Keratinocyte (primary cell): ENCODE measurements at regions not wholly inside any gene's neighbourhood (a gene's known extent, or its start where the extent isn't known, plus 50 kb on each side); places are given as distances from the start of the nearest gene placed in this dataset.

Experiments used
- DNase-seq: peaks from one replicate; pipeline ENCODE4 v3.0.0-alpha.2; 2011; ENCODE audit warnings: low read depth, missing footprints, low spot score
- FAIRE-seq: peaks from 2 replicates; lab custom pipeline; 2011; peaks lifted over from hg19 to GRCh38; lab: Jason Lieb, UNC
- H2AFZ ChIP-seq: 2 replicates; pipeline ENCODE4 v1.6.0; 2012; ENCODE audit warnings: low read length, control low read depth, inconsistent platforms; ENCODE audit not compliant: control insufficient read depth
- H3K27ac ChIP-seq: 2 replicates; pipeline ENCODE4 v1.5.1; 2011; ENCODE audit warnings: low read length; ENCODE audit not compliant: control insufficient read depth, insufficient read depth
- H3K27me3 ChIP-seq: 3 replicates; pipeline ENCODE4 v1.6.0; 2011; ENCODE audit warnings: low read length; ENCODE audit not compliant: control insufficient read depth, insufficient read depth; ENCODE audit errors: extremely low read depth
- H3K36me3 ChIP-seq, 2 experiments: 2 replicates in 1 of 2; 3 replicates in 1 of 2; pipeline ENCODE4 v1.5.1; 2011; ENCODE audit warnings: low read length in 2 of 2, mild to moderate bottlenecking in 1 of 2; ENCODE audit not compliant: control insufficient read depth in 2 of 2, insufficient read depth in 2 of 2; ENCODE audit errors: extremely low read depth in 1 of 2
- H3K4me1 ChIP-seq: 3 replicates; pipeline ENCODE4 v1.5.1; 2011; ENCODE audit warnings: low read length; ENCODE audit not compliant: control insufficient read depth, insufficient read depth; ENCODE audit errors: extremely low read depth
- H3K4me2 ChIP-seq: 3 replicates; pipeline ENCODE4 v1.6.0; 2011; ENCODE audit warnings: low read depth, low read length; ENCODE audit not compliant: control insufficient read depth, insufficient read depth; ENCODE audit errors: extremely low read depth
- H3K4me3 ChIP-seq, 3 experiments: fragments of 200-600 bp in 1 of 3; sonication (generic) in 1 of 3; 2 replicates in 2 of 3; 3 replicates in 1 of 3; pipeline ENCODE4 v1.5.1; 2011 to 2016; ENCODE audit warnings: low read length in 3 of 3, mild to moderate bottlenecking in 3 of 3, control low read depth in 2 of 3, inconsistent platforms in 1 of 3, low read depth in 1 of 3, mixed read lengths in 1 of 3, mixed run types in 1 of 3, moderate library complexity in 1 of 3; ENCODE audit not compliant: control insufficient read depth in 2 of 3, insufficient read depth in 2 of 3; ENCODE audit errors: extremely low read depth in 1 of 3
- H3K79me2 ChIP-seq: 2 replicates; pipeline ENCODE4 v1.6.0; 2012; ENCODE audit warnings: low read length; ENCODE audit not compliant: control insufficient read depth, insufficient read depth
- H3K9ac ChIP-seq: 3 replicates; pipeline ENCODE4 v1.6.0; 2011; ENCODE audit warnings: low read length; ENCODE audit not compliant: control insufficient read depth, insufficient read depth; ENCODE audit errors: extremely low read depth
- H3K9me1 ChIP-seq: 3 replicates; pipeline ENCODE4 v1.6.0; 2011; ENCODE audit warnings: low read length; ENCODE audit not compliant: control insufficient read depth, insufficient read depth; ENCODE audit errors: extremely low read depth
- H3K9me3 ChIP-seq: 2 replicates; pipeline ENCODE4 v1.5.1; 2012; ENCODE audit warnings: low read depth, low read length; ENCODE audit not compliant: control insufficient read depth
- H4K20me1 ChIP-seq: 3 replicates; pipeline ENCODE4 v1.6.0; 2011; ENCODE audit warnings: low read length; ENCODE audit not compliant: control insufficient read depth, insufficient read depth; ENCODE audit errors: extremely low read depth
- CTCF ChIP-seq, 3 experiments: IDR thresholded peaks in 1 of 3; conservative IDR thresholded peaks in 1 of 3; optimal IDR thresholded peaks in 1 of 3; 2 replicates in 2 of 3; 3 replicates in 1 of 3; pipeline versions ENCODE3 to v1.5.1; 2011; ENCODE audit warnings: low read length in 3 of 3, mild to moderate bottlenecking in 3 of 3, moderate library complexity in 2 of 3, control low read depth in 1 of 3, inconsistent platforms in 1 of 3; ENCODE audit not compliant: insufficient read depth in 2 of 3; ENCODE audit errors: extremely low read depth in 1 of 3
- EZH2 ChIP-seq: IDR thresholded peaks from one replicate; pipeline ENCODE4 v1.6.1; 2012; ENCODE audit warnings: inconsistent platforms, mild to moderate bottlenecking, low read length, moderate library complexity
- dilution Hi-C: fragments of 300-500 bp; cut with MboI; formaldehyde crosslinking; loops from one replicate; pipeline ENCODE4 v1.7.0; 2020; ENCODE audit warnings: low sequenced_read_pairs; ENCODE audit not compliant: extremely low pct_ligation_motif_present

GRCh38 chr15:68871507-68871906 lies 50.8 kb upstream of the ANP32A start:
- Histone ChIP-seq H3K4me3 (no peak overlapping the region), H3K79me2 (no peaks in the 10 kb centered on the region), H3K36me3 (no peaks in the 10 kb centered on the region)

DNA sequence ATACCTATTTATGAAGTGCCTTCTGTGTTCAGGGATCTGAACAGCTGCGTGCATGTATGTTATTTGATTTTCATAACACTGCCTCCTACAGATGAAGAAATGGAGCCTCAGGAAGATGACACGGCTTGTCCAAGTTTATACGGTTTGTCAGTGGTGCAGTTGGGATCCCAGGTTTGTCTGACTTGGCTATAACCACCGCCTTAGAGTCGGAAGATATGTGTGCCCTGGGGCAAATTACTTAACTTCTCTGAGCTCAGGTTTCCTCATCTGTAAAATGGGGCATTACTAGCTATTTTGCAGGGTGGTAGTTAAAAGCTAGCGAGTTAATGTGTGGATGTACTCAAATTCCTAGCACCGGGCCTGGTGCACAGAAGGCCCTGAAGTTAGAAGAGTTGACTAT lies 54.1 kb upstream of the ANP32A start:
- FAIRE-seq (no peak), DNase-seq (no peak)
- no peak overlapping the region for H2AFZ ChIP-seq
- H3K27me3 ChIP-seq: peaks cover 17% of the 10 kb centered on the region
- no peaks in the 10 kb centered on the region for H3K9me3 ChIP-seq
- TF ChIP-seq CTCF (optimal IDR thresholded peaks at IDR 0.05 in 1 of 3, IDR thresholded peaks at IDR 0.05 in 1 of 3, conservative IDR thresholded peaks at IDR 0.05 in 1 of 3; ENCODE audit: extremely low read depth in 1 of 3, insufficient read depth in 2 of 3, low read length in 3 of 3): peak in 2 of 3 experiments; percentile 2 to 10
- TF ChIP-seq EZH2: no peak
- H3K27ac ChIP-seq: no peak overlapping the region
- H3K4me3 ChIP-seq: no peak overlapping the region
- no peaks in the 10 kb centered on the region for H3K9me1 ChIP-seq
- no peaks in the 10 kb centered on the region for H3K36me3 ChIP-seq
- no peak overlapping the region for H3K9ac ChIP-seq
- H3K4me2 ChIP-seq: no peak overlapping the region
- dilution Hi-C loops: no loop called here
- H4K20me1 ChIP-seq: no peaks in the 10 kb centered on the region
- H3K4me1 ChIP-seq: peaks cover 2% of the 10 kb centered on the region
- no peaks in the 10 kb centered on the region for H3K79me2 ChIP-seq

More at GRCh38 chr15:68871507-68871906, 50.8 kb upstream of the ANP32A start:
- FAIRE-seq (no peak), DNase-seq (no peak)
- Histone ChIP-seq H3K4me2 (no peak overlapping the region), H3K9me1 (no peaks in the 10 kb centered on the region), H3K27ac (no peak overlapping the region), H3K4me1 (peaks cover 2% of the 10 kb centered on the region), H4K20me1 (no peaks in the 10 kb centered on the region), H2AFZ (no peak overlapping the region), H3K9ac (no peak overlapping the region), H3K27me3 (peaks cover 27% of the 10 kb centered on the region), H3K9me3 (no peaks in the 10 kb centered on the region)
- dilution Hi-C loops: no loop called here
- no peak for TF ChIP-seq CTCF (optimal IDR thresholded peaks at IDR 0.05 in 1 of 3, IDR thresholded peaks at IDR 0.05 in 1 of 3, conservative IDR thresholded peaks at IDR 0.05 in 1 of 3; ENCODE audit: extremely low read depth in 1 of 3, insufficient read depth in 2 of 3, low read length in 3 of 3)
- TF ChIP-seq EZH2: no peak
